HFFc6 (cell line): ENCODE measurements at regions not wholly inside any gene's neighbourhood (a gene's known extent, or its start where the extent isn't known, plus 50 kb on each side); places are given as distances from the start of the nearest gene placed in this dataset.

Source experiments
- DNase-seq: peaks from one replicate; pipeline ENCODE4 v3.0.0-alpha.2; 2018
- H3K27ac Mint-ChIP-seq: 2 replicates; pipeline ENCODE4 v1.8.0; 2020; ENCODE audit warnings: mild to moderate bottlenecking, mixed read lengths
- H3K27me3 Mint-ChIP-seq: 2 replicates; pipeline ENCODE4 v1.8.0; 2021; ENCODE audit warnings: mild to moderate bottlenecking, moderate library complexity, mixed read lengths; ENCODE audit not compliant: insufficient read depth
- H3K36me3 Mint-ChIP-seq: 2 replicates; pipeline ENCODE4 v1.8.0; 2021; ENCODE audit warnings: low read depth, mixed read lengths
- H3K4me1 Mint-ChIP-seq: 2 replicates; pipeline ENCODE4 v1.8.0; 2020; ENCODE audit warnings: low read depth, mixed read lengths
- H3K4me3 Mint-ChIP-seq: 2 replicates; pipeline ENCODE4 v1.8.0; 2020; ENCODE audit warnings: mild to moderate bottlenecking, moderate library complexity, mixed read lengths
- H3K9me3 Mint-ChIP-seq: 2 replicates; pipeline ENCODE4 v1.8.0; 2020; ENCODE audit warnings: mild to moderate bottlenecking, mixed read lengths
- TF ChIP-seq, protein P1 (sequence below): fragments of 200-600 bp; sonication (generic); IDR thresholded peaks from 2 replicates; pipeline ENCODE4 v1.5.0; 2021; ENCODE audit warnings: antibody characterized with exemption, mild to moderate bottlenecking

DNA sequence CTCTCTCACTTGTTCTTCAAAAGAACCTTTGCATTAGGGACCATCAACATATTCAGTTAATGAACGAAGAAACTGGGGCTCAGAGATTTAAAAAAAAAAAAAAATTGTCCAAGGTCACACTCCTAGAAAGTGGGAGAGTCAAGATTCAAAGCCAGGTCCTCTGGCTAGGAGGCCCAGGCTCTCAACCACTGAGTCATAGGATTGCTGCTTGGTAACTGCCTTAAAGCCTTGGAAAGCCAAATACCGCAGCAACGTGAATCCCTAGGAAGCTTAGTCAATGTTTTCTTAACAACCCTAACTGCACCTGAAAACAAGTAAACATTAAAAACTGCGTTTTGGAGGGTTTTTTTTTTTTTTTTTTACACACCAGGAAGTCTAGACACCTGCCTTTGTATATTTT lies 156.8 kb downstream of the WNT5A start:
- Mint-ChIP-seq H3K4me3 (peak overlapping the region; percentile 67), H3K36me3 (peaks cover 6% of the 10 kb centered on the region; the same call in 1 of the 2 replicates), H3K27ac (peak overlapping the region; percentile 90), H3K27me3 (peaks cover 3% of the 10 kb centered on the region), H3K9me3 (no peaks in the 10 kb centered on the region), H3K4me1 (peaks cover 90% of the 10 kb centered on the region)
- TF ChIP-seq, protein P1, sequence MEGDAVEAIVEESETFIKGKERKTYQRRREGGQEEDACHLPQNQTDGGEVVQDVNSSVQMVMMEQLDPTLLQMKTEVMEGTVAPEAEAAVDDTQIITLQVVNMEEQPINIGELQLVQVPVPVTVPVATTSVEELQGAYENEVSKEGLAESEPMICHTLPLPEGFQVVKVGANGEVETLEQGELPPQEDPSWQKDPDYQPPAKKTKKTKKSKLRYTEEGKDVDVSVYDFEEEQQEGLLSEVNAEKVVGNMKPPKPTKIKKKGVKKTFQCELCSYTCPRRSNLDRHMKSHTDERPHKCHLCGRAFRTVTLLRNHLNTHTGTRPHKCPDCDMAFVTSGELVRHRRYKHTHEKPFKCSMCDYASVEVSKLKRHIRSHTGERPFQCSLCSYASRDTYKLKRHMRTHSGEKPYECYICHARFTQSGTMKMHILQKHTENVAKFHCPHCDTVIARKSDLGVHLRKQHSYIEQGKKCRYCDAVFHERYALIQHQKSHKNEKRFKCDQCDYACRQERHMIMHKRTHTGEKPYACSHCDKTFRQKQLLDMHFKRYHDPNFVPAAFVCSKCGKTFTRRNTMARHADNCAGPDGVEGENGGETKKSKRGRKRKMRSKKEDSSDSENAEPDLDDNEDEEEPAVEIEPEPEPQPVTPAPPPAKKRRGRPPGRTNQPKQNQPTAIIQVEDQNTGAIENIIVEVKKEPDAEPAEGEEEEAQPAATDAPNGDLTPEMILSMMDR, result no peak
- peak; percentile 96 for DNase-seq

DNA sequence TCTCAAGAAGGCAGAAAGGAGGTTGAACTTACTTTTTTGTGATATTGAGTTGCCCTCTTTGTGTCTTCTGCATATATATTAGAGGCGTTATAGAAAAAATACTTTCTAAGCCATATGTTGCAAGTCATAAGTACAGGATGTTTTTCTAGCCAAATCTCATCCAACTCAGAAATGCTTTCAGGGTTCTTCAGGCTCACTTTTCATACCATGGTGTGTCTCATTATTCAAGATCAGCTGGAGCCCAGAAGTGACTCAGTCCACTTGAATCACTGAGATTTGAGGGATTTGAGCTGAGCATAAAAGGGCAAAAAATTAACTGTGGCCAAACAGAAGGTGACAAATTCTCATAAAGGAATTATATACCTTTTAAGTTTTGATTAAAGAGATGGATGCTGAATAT lies 157.3 kb downstream of the WNT5A start:
- Mint-ChIP-seq H3K4me1 (peaks cover 85% of the 10 kb centered on the region), H3K36me3 (peaks cover 6% of the 10 kb centered on the region; the same call in 1 of the 2 replicates), H3K9me3 (no peaks in the 10 kb centered on the region), H3K27ac (peak overlapping the region; percentile 90), H3K4me3 (peak overlapping the region; percentile 67), H3K27me3 (peaks cover 3% of the 10 kb centered on the region)
- peak; percentile 92 for DNase-seq
- TF ChIP-seq, protein P1, result no peak

DNA sequence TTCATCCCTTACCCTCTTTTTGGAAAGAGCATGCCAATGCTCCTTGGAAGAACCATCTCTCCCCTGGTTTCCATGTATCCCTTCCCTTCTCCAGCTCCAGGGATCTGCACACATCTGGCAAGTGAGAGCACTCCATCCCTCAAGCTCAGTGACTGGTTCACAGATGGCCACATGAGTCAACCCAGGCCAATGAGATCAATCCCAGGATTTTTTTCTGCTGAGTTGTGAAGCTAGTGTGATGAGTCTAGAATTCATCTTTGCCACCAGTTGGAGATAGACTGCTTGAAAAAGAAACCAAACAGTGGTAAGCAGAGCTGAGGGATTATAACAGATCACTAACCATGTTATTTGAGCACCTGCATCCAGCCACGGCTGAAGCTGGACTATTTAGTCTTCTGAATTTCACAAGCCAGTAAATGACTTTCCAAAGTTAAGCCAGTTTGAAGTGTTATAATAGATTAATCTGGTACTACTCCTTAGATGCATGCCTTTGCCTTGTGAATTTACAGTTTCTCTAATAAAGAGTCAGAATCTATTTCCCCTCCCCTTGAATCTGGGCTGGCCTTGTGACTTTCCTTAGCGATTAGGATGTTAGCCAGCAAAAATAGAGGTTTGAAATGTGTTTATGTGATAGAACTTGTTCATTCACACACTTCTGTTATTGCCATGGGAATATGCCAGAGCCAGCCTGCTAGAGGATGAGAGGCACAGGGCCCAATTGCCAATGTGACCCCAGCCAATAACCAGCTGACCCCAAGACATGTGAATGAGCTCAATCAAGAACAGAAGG lies 159.8 kb downstream of the WNT5A start:
- H3K9me3 Mint-ChIP-seq, result no peaks in the 10 kb centered on the region
- peaks cover 2% of the 10 kb centered on the region; the same call in 1 of the 2 replicates for H3K27me3 Mint-ChIP-seq
- peak; percentile 59 for DNase-seq
- TF ChIP-seq, protein P1, result no peak
- peak overlapping the region; percentile 32 for H3K27ac Mint-ChIP-seq
- peaks cover 6% of the 10 kb centered on the region; the same call in 1 of the 2 replicates for H3K36me3 Mint-ChIP-seq
- H3K4me3 Mint-ChIP-seq, result no peak overlapping the region
- H3K4me1 Mint-ChIP-seq, result peaks cover 62% of the 10 kb centered on the region

DNA sequence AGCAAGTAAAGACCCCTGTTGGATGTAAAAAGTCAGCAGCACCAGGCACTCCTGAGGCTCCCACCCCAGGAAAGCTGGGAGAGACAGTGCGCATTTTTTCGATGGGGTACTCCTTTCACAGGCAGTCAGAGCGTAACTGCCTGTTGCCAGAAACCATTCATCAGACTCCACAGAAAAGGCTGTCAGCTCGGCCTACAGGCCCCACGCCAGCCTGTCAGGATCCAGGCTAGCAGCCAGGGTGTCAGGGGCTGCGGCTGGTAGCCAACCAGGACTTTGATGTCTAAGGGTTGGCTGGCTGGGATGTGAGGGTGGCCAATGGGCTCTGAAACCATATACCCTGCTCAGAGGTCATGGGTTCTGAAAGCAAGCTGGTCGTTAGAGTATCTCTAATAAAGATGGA lies 164.5 kb downstream of the WNT5A start:
- TF ChIP-seq, protein P1, result no peak
- Mint-ChIP-seq H3K27ac (no peak overlapping the region), H3K9me3 (no peaks in the 10 kb centered on the region), H3K27me3 (peaks cover 2% of the 10 kb centered on the region; the same call in 1 of the 2 replicates), H3K36me3 (peaks cover 15% of the 10 kb centered on the region), H3K4me3 (no peak overlapping the region), H3K4me1 (peaks cover 18% of the 10 kb centered on the region)
- no peak for DNase-seq

DNA sequence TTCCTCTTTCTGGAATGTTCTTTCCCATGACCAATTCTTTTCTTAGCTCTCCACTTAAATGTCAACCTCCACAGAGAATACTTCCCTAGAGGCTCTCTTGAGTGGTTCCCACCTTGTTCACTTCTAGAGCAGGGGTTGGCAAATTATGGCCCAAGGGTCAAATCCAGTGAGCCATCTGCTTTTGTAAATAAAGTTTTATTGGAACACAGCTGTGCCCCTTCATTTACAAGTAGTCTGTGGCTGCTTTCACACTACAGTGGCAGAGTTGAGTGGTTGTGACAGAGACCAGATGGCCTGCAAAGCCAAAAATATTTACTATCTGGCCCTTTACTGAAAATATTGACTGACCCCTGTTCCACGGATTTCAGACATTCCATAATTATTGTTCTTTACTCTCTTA lies 166.2 kb downstream of the WNT5A start:
- Mint-ChIP-seq H3K4me1 (peaks cover 6% of the 10 kb centered on the region; the same call in 1 of the 2 replicates), H3K36me3 (peaks cover 8% of the 10 kb centered on the region), H3K27ac (no peak overlapping the region), H3K9me3 (no peaks in the 10 kb centered on the region), H3K4me3 (no peak overlapping the region), H3K27me3 (no peaks in the 10 kb centered on the region)
- TF ChIP-seq, protein P1, result no peak
- DNase-seq, result no peak
